Calu3 (cell line): ENCODE measurements at regions not wholly inside any gene's neighbourhood (a gene's known extent, or its start where the extent isn't known, plus 50 kb on each side); places are given as distances from the start of the nearest gene placed in this dataset.
"Not testable (repeated sequence)": the region's sequence is repeated elsewhere in the genome, so short reads cannot be mapped to it uniquely, and the experiment has no call there.

Experiments
- BruUV-seq: library from RNA; stranded (reverse); fragments of 400-500 nt; replicated peaks from 2 replicates; lab custom pipeline; 2021; lab: Mats Ljungman, UMichigan
- CTCF ChIA-PET: fragments of 300-600 bp; sonication (Branson Sonifier 250); formaldehyde crosslinking; loops from one replicate; lab custom pipeline; 2022; ENCODE audit warnings: antibody characterized with exemption; lab: Charles Lee
- DNase-seq: peaks from one replicate; pipeline ENCODE4 v3.0.0; 2022
- H3K27ac Mint-ChIP-seq: one replicate; pipeline ENCODE4 v1.8.0; 2022; ENCODE audit warnings: mixed read lengths; ENCODE audit not compliant: unreplicated experiment
- H3K27me3 Mint-ChIP-seq: one replicate; pipeline ENCODE4 v1.8.0; 2022; ENCODE audit warnings: mixed read lengths; ENCODE audit not compliant: unreplicated experiment
- H3K36me3 Mint-ChIP-seq: one replicate; pipeline ENCODE4 v1.8.0; 2022; ENCODE audit warnings: mild to moderate bottlenecking, moderate library complexity, mixed read lengths; ENCODE audit not compliant: insufficient read depth, unreplicated experiment
- H3K4me1 Mint-ChIP-seq: one replicate; pipeline ENCODE4 v1.8.0; 2022; ENCODE audit warnings: mild to moderate bottlenecking, low read depth, mixed read lengths; ENCODE audit not compliant: unreplicated experiment
- H3K4me3 Mint-ChIP-seq: one replicate; pipeline ENCODE4 v1.8.0; 2022; ENCODE audit warnings: mild to moderate bottlenecking, low read depth, moderate library complexity, mixed read lengths; ENCODE audit not compliant: unreplicated experiment
- H3K9me3 Mint-ChIP-seq: one replicate; pipeline ENCODE4 v1.8.0; 2022; ENCODE audit warnings: low read depth, mixed read lengths; ENCODE audit not compliant: unreplicated experiment
- intact Hi-C: fragments of 100-400 bp; cut with micrococcal nuclease; formaldehyde crosslinking; loops from one replicate; pipeline ENCODE4 v1.10.0; 2022; ENCODE audit not compliant: unreplicated experiment
- TF ChIP-seq, protein P1 (sequence below): fragments of 200-600 bp; IDR thresholded peaks from one replicate; pipeline ENCODE4 v1.8.0; 2022; ENCODE audit warnings: antibody characterized with exemption; ENCODE audit not compliant: unreplicated experiment

- Mint-ChIP-seq H3K4me1 (no peaks in the 10 kb centered on the region), H3K9me3 (peaks cover 2% of the 10 kb centered on the region), H3K27me3 (no peaks in the 10 kb centered on the region), H3K36me3 (no peaks in the 10 kb centered on the region), H3K4me3 (no peak overlapping the region), H3K27ac (no peak overlapping the region)
- DNase-seq, result no peak
- intact Hi-C loops, result no loop called here
- BruUV-seq, result no TSS peak
- TF ChIP-seq, protein P1, sequence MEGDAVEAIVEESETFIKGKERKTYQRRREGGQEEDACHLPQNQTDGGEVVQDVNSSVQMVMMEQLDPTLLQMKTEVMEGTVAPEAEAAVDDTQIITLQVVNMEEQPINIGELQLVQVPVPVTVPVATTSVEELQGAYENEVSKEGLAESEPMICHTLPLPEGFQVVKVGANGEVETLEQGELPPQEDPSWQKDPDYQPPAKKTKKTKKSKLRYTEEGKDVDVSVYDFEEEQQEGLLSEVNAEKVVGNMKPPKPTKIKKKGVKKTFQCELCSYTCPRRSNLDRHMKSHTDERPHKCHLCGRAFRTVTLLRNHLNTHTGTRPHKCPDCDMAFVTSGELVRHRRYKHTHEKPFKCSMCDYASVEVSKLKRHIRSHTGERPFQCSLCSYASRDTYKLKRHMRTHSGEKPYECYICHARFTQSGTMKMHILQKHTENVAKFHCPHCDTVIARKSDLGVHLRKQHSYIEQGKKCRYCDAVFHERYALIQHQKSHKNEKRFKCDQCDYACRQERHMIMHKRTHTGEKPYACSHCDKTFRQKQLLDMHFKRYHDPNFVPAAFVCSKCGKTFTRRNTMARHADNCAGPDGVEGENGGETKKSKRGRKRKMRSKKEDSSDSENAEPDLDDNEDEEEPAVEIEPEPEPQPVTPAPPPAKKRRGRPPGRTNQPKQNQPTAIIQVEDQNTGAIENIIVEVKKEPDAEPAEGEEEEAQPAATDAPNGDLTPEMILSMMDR, result no peak
- CTCF ChIA-PET, result no interaction called here
These were observed 223.2 kb downstream of the RERGL start for GRCh38 chr12:17866802-17867201.

DNA sequence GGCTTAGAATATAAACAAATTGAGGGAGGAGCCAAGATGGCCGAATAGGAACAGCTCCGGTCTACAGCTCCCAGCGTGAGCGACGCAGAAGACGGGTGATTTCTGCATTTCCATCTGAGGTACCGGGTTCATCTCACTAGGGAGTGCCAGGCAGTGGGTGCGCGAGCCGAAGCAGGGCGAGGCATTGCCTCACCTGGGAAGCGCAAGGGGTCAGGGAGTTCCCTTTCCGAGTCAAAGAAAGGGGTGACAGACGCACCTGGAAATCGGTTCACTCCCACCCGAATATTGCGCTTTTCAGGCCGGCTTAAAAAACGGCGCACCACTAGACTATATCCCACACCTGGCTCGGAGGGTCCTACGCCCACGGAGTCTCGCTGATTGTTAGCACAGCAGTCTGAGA is 234.4 kb downstream of the RERGL start:
- H3K36me3 Mint-ChIP-seq, H3K27me3 Mint-ChIP-seq, DNase-seq, BruUV-seq, H3K27ac Mint-ChIP-seq, H3K4me1 Mint-ChIP-seq, H3K4me3 Mint-ChIP-seq, CTCF ChIA-PET, intact Hi-C loops, H3K9me3 Mint-ChIP-seq: not testable (repeated sequence)

GRCh38 chr12:17853054-17853453 is 236.9 kb downstream of the RERGL start:
- CTCF ChIA-PET, result no interaction called here
- H3K9me3 Mint-ChIP-seq, result peaks cover 2% of the 10 kb centered on the region
- H3K27me3 Mint-ChIP-seq, result no peaks in the 10 kb centered on the region

GRCh38 chr12:17841496-17841895 is 248.5 kb downstream of the RERGL start:
- no peaks in the 10 kb centered on the region for H3K9me3 Mint-ChIP-seq

More at GRCh38 chr12:17853054-17853453, 236.9 kb downstream of the RERGL start:
- intact Hi-C loops, result loop anchor here (5.0 kb wide), 1 partner anchor 86 kb away; no protein-coding TSS in a partner anchor
- TF ChIP-seq, protein P1, result no peak
- Mint-ChIP-seq H3K27ac (no peak overlapping the region), H3K36me3 (no peaks in the 10 kb centered on the region), H3K4me3 (no peak overlapping the region), H3K4me1 (no peaks in the 10 kb centered on the region)
- no TSS peak for BruUV-seq
- no peak for DNase-seq

DNA sequence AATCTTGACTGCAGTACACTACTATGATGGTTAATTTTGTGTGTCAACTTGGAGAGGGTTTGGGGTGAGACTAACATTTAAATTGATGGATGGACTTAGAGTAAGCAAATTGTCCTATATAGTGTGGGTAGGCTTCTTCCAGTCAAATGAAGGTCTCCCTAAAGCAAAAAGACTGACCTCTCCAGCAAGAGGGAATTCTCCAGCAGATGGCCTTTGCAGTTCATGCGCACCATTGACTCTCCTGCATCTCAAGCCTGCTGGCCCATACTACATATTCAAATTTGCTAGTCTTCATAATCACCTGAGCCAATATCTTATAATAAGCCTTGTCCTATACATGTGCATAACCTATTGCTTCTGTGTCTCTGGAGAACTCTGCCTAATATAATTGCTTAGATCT is 260.2 kb downstream of the RERGL start:
- intact Hi-C loops, result no loop called here

More at GRCh38 chr12:17841496-17841895, 248.5 kb downstream of the RERGL start:
- no peaks in the 10 kb centered on the region for H3K27me3 Mint-ChIP-seq
- TF ChIP-seq, protein P1, result no peak
- BruUV-seq, result no TSS peak
- no peaks in the 10 kb centered on the region for H3K36me3 Mint-ChIP-seq
- no peaks in the 10 kb centered on the region for H3K4me1 Mint-ChIP-seq
- DNase-seq, result no peak
- H3K4me3 Mint-ChIP-seq, result no peak overlapping the region
- CTCF ChIA-PET, result no interaction called here
- H3K27ac Mint-ChIP-seq, result no peak overlapping the region
- intact Hi-C loops, result no loop called here

More for the DNA sequence above, 260.2 kb downstream of the RERGL start:
- TF ChIP-seq, protein P1, result no peak
- no peak overlapping the region for H3K4me3 Mint-ChIP-seq
- no peaks in the 10 kb centered on the region for H3K4me1 Mint-ChIP-seq
- CTCF ChIA-PET, result no interaction called here
- H3K9me3 Mint-ChIP-seq, result no peaks in the 10 kb centered on the region
- DNase-seq, result no peak
- BruUV-seq, result no TSS peak
- no peak overlapping the region for H3K27ac Mint-ChIP-seq
- H3K27me3 Mint-ChIP-seq, result no peaks in the 10 kb centered on the region
- H3K36me3 Mint-ChIP-seq, result no peaks in the 10 kb centered on the region
